Heart left ventricle (tissue), 13 donors: ENCODE measurements at regions not wholly inside any gene's neighbourhood (a gene's known extent, or its start where the extent isn't known, plus 50 kb on each side); places are given as distances from the start of the nearest gene placed in this dataset.

Experiments used
- CTCF ChIP-seq, 12 donors: fragments of 200-600 bp; sonication (generic) in 4 of 12; IDR thresholded peaks; one replicate each; pipeline versions ENCODE4 v1.5.0 to v1.8.0; 2018 to 2022; ENCODE audit warnings: antibody characterized with exemption in 12 of 12, mild to moderate bottlenecking in 5 of 12
- POLR2A ChIP-seq, 2 donors: fragments of 450-650 bp; IDR thresholded peaks; one replicate each; pipeline ENCODE4 v1.6.1; 2017; ENCODE audit warnings: antibody characterized with exemption in 2 of 2, mild to moderate bottlenecking in 2 of 2, moderate library complexity in 2 of 2
- donor health status: ischemic (EF 13 %, LVEDD 7.1; RV severe dilation, severe dysfunction).
- donor health status: DM: no; HTN: yes; CAD: no.
- donor health status: DM: no; HTN: no; CAD: no.
- donor health status: ischemic (EF 25% LVEDD 6.9; RV normal size, moderate dysfunction).
- donor health status: ischemic (EF 25% LVEDD 5.7; RV mildly dilated, moderate dysfunction).
- donor health status: ischemic (EF 35%, LVEDD 5.7; RV mildly dilated, moderate dysfunction).
- donor health status: nonischemic (EF 11% LVEDD 7.7; RV severe dilation, severe dysfunction).
- donor health status: DM: yes; HTN: yes; CAD: no.
- donor health status: PGD.
- donor health status: ischemic (EF 29% LVEDD 5.4; RV normal size, mild dysfunction).
- donor health status: nonischemic (EF 23%, LVEDD 6.1; RV moderate dilation, normal function).

GRCh38 chr2:125870746-125871145, 785.2 kb upstream of the GYPC start:
- no peak for TF ChIP-seq CTCF (IDR thresholded peaks at IDR 0.05)
- TF ChIP-seq POLR2A (IDR thresholded peaks at IDR 0.05), result no peak
